ENCODE measurements at regions not wholly inside any gene's neighbourhood (a gene's known extent, or its start where the extent isn't known, plus 50 kb on each side); places are given as distances from the start of the nearest gene placed in this dataset.

GRCh38 chr3:56919137-56919796, 117.5 kb upstream of the ARHGEF3 start:
- TF ChIP-seq, protein P1, sequence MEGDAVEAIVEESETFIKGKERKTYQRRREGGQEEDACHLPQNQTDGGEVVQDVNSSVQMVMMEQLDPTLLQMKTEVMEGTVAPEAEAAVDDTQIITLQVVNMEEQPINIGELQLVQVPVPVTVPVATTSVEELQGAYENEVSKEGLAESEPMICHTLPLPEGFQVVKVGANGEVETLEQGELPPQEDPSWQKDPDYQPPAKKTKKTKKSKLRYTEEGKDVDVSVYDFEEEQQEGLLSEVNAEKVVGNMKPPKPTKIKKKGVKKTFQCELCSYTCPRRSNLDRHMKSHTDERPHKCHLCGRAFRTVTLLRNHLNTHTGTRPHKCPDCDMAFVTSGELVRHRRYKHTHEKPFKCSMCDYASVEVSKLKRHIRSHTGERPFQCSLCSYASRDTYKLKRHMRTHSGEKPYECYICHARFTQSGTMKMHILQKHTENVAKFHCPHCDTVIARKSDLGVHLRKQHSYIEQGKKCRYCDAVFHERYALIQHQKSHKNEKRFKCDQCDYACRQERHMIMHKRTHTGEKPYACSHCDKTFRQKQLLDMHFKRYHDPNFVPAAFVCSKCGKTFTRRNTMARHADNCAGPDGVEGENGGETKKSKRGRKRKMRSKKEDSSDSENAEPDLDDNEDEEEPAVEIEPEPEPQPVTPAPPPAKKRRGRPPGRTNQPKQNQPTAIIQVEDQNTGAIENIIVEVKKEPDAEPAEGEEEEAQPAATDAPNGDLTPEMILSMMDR (IDR thresholded peaks at IDR 0.05), result no peak
- no peak for TF ChIP-seq EP300 (IDR thresholded peaks at IDR 0.05)
- no peak for TF ChIP-seq POLR2A (IDR thresholded peaks at IDR 0.05; ENCODE audit: low read depth)
- TF ChIP-seq POLR2AphosphoS5 (IDR thresholded peaks at IDR 0.05), result no peak
